GM18873 (cell line): ENCODE measurements at regions not wholly inside any gene's neighbourhood (a gene's known extent, or its start where the extent isn't known, plus 50 kb on each side); places are given as distances from the start of the nearest gene placed in this dataset.

Source experiments
- ATAC-seq: cut with Tn5 transposase; IDR thresholded peaks from one replicate; pipeline ENCODE4 v1.9.1; 2021; ENCODE audit warnings: mild to moderate bottlenecking, moderate library complexity, moderate number of reproducible peaks; ENCODE audit not compliant: unreplicated experiment, low FRiP score

DNA sequence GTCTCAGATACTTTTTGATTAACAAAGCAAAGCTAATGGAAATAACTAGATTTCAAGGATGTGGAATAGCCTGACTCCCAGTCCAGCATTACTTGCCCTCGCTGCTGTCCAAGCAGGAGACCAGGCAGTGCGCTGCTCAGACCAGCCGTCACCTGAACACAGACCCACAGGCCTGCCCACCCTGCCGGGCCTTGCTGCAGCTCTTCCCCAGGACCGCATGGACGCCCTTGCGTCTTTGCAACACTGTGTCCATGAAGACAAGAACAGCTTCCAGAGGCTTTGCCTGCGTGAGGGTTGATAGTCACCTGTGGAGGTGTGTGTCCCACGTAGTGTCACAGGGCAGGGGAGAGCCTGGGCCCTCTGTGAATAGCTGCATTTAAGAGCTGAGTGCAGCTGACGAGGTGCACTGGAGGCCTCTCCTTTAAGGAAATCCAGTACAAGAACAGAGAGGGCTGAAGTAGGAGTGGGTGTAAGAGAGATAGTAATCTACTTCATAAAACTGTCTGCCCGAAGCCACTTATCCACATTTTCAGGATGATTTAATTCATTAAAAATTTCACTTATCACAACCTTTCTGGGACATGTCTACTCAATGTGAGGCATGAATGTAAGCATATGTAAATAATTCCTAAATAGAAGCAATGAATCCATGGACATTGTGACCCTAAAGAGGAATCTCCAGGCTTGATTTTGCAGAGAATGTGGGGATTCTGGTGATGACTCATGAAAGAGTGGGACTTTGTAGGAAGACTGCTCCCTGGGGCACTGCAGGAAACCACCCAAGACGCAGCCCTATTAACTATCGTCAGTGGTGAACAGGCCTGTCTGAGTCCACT, 176.2 kb upstream of the RAB4A start:
- ATAC-seq: no peak

DNA sequence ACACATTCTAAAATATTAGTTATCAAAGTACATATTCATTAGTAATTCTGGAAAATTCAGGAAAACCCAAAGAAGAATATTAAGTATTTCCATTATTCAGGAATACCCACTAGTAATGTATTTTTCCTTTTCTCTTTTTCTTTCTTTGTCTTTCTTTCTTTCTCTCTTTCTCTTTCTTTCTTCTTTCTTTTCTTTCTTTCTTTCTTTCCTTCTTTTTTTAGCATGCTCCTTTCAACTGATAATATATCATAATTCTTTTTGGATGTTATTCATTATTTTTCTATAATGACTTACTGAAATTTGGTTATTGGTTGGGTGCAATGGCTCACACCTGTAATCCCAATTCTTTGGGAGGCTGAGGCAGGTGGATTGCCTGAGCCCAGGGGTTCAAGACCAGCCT, 175.6 kb upstream of the RAB4A start:
- no peak for ATAC-seq

DNA sequence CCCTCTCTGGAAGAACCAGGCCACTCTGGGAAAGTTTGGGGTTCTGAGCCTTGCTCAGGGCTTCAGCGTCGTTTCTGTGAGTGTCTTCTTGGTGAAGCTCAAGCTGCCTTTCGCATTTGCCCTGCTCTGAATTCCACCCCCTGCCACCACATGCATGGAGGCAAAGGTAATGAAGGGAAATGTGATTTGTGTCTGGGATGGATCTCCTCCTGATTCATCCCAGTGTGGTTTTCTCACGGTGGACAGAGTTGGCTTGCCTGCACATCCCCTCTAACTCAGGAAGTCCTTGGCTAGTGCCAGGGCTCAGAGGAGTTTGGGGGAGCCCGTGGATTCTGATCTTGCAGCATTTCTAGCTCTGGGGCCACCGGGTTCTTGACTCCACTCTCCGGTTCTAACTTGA, 173.6 kb upstream of the RAB4A start:
- ATAC-seq: no peak

DNA sequence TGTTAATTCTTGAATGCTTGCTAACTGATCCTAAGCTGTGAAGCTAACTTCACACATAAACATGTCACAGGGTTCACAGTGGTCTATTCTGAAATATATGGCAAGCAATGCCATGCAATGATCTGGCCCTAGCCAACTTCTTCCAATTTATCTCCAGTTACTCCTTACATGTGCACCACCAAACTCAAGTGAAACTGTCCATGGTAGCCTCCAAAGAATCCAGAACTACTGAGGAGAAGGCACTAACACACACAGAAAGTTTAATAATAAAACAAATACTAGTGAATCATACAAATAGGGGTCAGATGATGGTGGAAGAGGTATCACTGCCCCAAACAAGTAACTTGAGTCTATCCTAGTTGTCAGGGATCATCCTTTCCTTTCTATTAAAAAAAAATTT, 172.6 kb upstream of the RAB4A start:
- no peak for ATAC-seq

DNA sequence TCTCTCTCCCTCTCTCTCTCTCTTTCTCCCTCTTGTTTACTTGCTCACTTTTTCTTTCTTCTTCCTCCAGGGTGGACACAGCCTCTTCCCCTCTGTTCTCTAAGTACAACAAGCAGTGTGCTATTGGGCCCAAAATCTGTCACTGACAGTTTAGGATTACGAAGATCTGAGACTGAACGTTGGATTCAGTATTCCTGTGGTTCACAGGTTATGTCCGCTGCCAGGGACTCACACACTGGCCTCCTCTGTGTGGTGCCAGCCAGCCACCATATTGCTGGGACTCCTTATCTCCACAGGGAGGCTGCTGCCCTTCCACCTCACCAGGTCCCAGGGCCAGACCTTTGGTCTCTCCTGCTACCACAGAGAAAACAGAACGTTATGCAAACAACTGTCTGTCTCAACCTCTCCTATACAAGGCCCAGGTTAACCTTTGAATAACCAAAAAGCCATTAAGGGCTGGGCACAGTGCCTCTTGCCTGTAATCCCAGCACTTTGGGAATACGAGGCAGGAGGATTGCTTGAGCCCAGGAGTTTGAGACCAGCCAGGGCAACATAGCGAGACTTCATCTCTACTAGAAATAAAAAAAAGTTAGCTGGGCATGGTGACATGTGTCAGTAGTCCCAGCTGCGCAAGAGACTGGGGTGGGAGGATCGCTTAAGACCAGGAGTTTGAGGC, 171.9 kb upstream of the RAB4A start:
- ATAC-seq: no peak

DNA sequence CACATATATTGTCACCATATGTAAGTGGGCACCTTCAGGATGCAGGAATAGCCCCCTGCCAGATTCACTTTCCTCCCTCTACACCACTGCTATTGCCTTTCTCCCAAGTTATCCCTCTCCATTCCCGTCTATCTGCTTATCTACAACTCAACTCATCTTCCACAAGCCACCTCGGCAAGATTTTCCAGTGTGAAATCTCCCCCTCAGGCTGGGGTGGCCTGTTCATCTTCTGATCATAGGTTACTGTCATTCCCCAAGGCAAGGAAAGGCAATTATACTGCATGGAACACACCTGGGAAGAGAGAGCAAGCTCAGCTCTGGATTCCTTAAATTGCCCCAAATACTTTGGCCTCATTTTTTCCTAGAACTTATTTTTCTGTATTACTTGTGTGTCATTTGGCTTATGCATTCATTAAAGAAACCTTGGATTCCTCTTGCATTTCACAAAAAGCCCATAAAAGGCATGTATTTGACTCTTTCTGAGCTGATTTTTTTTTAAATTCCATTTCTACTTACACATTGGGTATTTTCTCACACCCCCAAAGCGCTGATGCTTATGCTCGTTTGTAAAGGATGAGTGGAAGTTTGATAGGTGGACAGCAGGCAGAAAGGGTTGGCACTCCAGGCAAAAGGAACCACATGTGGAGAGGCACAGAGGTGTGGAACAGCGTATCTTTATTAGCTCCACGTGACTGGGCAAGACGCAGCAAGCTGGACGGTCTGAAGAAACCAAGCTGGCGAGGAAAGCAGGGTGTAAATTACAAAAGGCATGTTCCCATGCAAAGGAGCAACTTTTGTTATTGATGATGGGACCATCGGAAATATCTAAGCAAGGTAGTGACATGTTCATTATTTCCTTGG, 169.7 kb upstream of the RAB4A start:
- no peak for ATAC-seq

DNA sequence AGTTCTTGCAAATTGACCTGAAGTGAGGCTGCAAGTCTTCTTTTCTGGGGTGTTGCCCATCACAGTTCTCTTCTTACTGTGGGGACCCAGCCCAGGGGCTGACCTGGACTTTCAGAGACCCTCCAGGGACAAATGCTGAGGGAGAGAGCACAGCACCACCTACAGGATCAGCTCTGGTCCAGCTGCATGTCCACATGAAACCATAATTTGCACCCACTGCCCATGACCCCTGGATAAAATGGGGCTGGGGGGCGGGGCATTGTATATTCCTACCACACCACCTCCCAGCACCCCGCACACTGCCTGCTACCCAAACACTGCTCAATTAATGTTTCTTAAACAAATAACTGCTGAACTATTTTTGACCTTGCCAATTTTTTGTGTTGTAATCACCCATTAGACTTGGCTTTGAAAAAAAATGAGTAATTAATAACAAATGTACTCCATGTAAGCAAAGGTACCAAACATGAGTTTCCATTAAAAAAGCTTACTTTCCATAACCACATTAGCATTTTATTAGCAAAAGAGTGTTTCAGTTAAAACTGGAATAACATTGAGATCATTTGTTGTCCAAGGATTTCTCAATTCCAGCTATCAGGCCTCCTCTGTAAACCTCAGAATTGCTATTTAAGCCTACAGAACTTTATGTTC, 168.0 kb upstream of the RAB4A start:
- ATAC-seq: no peak

DNA sequence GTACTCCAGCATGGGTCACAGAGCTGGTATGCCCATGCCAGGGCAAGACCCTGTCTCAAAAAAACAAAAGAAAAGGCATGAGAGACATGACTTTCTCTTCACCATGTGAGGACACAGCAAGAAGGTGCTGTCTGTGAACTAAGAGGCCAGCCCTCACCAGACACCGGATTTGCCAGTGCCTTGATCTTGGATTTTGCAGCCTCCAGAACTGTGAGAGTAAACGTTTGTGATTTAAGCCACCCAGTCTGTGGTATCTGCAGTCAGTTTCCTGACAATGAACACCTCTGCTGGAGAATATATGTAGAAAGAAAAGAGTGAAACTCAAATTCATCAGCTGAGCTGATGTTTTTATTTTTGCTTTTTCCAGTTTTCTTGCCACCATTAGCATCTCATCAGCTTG, 166.3 kb upstream of the RAB4A start:
- ATAC-seq: no peak

DNA sequence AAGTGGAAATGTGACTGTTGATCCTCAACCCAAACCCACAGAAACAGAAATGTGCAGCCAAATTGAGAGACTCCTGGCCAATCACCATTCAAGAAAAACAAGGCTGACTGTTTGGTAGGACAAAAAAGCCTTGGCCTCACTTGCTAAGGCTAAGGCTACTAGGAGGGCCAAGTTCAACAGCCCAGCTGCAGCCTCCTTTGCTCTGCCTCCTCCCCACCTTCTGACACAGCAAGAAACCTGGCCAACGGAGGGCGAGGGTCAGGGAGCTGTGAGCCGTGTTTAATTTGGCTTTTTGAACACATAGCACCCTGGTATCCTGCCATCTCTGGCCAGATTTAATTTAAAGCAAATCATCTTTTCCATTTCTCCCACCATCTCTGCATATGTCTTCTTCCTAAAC, 165.8 kb upstream of the RAB4A start:
- no peak for ATAC-seq

DNA sequence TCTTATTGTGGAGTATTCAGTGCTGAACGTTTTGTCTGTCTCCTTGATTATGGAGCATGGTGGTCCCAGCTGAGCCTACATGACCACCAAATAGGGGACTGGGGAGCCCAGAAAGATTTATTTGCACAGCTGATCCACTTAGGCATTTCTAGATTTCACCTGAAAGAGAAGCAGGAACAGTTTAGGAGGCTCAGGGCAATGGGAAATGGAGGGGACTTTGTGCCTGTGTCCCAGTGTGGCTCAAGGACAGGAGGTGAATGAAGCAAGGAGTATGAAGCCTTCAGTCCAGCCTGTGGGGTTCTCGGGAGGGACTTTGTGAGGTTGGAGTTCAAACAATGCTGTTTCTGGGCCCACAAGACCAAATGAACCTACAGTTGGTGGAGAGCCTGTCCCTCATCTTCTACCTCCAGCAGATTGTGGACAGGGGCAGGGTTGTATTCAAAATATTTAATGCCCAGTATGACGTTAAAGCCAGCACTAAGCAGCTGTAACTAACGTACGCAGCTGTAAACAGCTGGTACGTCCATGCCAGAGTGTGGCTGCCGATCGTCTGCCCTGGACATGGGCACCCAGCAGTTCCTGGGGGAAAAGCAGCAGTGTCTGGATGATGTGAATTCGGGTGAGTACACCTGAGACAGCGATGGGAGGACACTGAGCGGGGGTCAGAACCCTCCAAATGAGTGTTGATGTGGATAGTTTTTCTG, 164.9 kb upstream of the RAB4A start:
- ATAC-seq: no peak

DNA sequence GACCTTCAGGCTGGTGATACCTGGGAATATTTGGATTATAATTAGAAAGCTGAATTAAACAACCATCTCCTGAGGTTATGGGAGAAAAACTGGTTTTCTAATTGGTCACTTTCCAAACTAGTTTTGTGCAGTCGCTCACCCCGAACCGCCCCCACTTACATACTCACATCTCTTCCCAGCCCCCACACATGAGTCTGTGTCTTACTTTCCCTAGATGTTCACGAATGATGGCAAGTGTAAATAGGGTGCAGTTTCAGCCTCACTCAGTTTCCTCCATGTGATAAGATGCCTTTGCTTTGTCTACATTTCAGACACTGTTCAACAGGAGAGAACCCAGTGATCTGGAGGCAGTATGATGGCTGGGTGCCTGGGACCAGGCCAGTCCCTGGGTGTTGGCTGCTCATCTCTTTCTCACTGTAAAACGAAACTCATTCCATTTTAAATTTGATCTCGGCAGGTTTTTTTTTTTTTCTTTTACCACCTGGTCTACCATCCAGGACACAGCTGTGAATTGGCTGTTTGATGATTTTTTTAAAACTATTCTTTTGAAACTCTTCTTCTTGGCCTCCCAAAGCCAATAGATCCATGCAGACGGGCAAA, 164.3 kb upstream of the RAB4A start:
- ATAC-seq: no peak

DNA sequence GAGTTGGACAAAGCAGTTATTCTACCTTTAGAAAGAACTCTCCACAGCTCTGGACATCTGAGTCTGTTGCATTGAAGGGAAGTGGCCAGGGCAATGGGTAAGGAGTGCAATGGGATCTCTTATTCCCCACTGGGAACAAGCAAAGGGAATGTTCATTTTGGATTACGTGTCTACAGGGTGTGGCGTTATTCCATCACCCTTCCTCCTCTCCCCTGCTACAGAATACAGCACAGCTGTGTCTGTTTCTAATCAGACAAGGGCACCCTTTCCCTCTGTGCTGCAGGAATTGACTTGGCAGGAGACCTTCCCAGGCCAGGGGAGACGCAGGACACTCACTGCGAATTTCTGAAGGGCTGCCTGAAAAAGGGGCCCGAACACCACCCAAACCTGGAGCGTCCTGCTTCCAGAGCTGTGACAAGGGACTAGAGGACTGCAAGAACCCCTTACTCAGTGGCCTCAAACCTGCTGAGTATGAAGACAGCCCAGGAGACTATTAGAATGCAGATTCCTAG, 163.6 kb upstream of the RAB4A start:
- no peak for ATAC-seq

DNA sequence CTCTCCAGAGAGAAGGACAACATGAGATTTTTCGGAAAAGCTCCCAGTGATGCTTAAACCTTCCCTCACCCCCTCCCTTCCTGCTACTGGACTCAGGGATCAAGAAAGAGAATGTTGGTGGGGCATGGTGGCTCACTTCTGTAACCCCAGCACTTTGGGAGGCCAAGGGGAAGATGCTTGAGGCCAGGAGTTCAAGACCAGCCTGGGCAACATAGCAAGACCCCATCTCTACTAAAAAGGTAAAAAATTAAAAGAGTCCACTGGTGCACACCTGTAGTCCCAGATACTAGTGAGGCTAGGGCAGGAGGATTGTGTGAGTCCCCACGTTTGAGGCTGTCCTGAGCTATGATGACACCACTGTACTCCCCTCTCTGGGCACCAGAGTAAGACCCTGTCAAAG, 162.9 kb upstream of the RAB4A start:
- ATAC-seq: no peak

DNA sequence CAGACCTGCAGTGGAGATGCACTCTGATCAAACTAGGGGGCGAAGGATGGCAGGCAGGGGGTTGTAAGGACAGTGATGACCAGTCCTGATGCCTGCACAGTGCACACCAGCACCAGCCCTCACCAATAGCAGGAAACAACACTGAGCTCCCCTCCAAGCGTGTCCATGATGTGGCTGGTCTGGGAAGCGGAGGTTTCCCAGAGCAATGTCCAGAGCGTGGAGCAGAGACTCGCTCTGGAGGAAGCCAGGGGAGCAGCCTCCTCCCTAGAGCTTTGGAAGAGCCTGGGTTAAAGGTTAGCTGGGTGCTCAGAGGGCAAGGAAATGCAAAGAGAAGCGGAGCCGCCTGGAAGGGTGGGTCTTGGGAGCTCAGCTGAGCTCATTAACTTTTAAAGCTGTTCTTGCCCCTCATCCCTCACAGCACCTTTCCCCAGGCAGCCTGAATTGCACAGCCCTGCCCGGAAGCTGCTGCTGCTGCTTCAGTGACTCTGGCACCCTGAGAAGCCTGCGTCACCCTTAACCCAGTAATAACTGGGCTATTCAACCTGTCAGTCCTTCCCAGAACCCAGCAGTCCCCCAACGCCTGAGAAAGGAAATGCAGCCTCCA, 162.2 kb upstream of the RAB4A start:
- no peak for ATAC-seq

DNA sequence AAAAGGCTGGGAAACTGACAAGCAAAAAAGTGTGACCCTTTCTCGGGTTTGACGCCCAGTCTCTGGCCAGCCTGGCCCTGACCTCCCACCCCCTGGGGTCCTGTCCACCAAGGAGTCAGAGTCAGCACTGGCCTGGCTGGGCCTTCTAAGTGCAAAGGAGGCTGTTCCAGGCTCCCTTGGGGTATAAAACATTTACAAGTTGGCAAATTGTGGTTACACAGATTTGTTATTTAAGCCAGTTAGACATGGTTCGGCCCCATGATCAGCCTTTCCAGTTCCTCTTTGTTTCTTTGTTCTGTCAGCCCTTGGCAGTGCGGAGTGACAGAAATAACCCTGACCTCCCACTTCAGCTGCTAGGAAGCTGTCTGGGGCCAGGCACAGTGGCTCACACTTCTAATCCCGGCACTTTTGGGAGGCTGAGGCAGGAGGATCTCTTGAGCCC, 161.6 kb upstream of the RAB4A start:
- no peak for ATAC-seq

DNA sequence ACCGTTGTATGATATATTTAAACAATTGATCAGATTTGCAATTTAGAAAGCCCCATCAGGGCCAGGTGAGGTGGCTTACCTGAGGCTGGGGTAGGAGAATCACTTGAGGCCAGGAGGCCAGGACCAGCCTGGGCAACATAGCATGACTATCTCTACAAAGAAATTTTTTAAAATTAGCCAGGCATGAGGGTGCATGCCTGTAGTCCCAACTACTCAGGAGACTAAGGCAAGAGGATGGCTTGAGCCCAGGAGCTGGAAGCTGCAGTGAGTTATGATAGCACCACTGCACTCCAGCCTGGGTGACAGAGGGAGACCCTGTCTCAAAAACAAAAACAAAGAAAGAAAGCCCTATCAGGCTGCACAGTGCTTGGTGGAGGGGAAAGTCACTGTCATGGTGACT, 159.9 kb upstream of the RAB4A start:
- ATAC-seq: no peak

DNA sequence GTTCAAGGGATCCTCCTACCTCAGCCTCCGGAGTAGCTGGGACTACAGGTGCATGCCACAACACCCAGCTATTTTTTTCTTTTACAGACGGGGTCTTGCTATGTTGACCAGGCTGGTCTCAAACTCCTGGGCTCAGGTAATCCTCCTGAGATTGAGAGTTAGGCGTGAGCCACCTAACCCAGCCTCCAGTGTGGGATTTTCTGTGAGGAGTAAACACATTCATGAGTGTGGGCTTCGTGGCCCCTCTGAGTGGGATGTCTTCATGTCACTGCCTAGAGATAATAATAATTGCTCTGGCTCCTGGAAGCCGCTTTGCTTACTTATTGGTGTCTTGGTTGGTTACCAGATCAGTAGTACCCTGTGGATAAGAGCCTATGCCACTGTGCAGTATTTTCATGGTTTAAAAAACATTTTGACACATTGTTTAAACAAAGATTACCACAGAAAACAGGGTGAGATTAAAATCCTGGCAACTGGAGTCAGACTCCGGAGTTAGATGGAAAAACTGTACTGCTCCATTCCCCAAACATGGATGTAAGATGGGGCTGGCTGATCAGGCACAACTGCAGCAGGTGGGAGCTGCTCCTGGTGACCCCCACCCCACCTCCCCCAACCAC, 159.1 kb upstream of the RAB4A start:
- ATAC-seq: no peak

DNA sequence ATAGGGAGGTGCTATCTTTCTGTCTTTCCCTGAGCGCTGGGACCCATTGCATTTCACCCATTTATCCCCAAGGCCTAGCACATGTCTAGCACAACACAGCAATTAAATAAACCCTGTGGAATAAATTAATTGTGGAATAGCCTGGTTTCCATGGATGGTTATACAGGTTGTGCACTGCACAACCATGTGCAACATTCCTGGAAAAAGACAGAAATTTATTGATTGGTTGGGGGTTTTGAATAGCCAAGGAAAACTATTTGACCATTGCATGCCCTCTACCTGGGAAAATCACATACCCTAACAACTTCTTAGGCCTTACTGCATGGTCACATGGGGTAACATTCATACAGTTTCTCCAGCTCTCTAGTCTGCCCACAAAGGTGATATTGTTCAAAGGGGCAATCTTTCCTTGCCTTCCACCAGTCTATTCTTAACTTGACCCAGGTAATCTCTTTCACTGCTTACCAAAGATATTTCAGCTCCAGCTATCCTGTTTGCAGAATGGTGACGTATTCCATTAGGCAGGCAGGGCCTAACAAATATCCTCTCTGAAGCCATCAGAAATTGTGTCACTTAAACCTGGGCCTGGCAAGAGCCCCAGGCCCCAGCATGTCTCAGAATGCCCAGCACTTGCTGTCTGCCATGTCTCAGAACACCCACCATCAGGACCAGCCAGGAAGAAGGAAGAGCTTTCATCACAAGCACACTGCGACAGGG, 157.9 kb upstream of the RAB4A start:
- ATAC-seq: no peak
